ENCODE measurements at regions not wholly inside any gene's neighbourhood (a gene's known extent, or its start where the extent isn't known, plus 50 kb on each side); places are given as distances from the start of the nearest gene placed in this dataset.
A peak's percentile ranks its signal among the peaks of the same experiment; 100 is the strongest.

DNA sequence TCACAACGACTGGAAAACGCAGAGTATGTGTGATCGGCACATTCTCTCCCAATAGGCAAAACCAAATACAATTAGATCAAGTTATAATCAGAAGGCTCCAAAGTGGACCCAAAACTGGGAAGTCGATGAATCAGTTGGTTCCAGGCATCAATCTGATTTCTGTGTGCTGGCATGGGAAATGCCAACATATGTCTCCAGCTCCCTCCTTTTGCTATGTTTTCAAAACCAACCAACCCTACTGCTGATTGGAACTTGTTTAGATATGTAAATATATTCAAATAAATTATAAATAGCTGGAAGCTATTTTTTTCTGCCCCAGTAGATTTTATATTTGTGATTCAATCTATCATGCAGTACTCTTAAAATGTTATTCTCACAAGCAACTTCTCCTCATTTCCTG lies 284.2 kb downstream of the HS3ST3B1 start:
- TF ChIP-seq, protein P1, sequence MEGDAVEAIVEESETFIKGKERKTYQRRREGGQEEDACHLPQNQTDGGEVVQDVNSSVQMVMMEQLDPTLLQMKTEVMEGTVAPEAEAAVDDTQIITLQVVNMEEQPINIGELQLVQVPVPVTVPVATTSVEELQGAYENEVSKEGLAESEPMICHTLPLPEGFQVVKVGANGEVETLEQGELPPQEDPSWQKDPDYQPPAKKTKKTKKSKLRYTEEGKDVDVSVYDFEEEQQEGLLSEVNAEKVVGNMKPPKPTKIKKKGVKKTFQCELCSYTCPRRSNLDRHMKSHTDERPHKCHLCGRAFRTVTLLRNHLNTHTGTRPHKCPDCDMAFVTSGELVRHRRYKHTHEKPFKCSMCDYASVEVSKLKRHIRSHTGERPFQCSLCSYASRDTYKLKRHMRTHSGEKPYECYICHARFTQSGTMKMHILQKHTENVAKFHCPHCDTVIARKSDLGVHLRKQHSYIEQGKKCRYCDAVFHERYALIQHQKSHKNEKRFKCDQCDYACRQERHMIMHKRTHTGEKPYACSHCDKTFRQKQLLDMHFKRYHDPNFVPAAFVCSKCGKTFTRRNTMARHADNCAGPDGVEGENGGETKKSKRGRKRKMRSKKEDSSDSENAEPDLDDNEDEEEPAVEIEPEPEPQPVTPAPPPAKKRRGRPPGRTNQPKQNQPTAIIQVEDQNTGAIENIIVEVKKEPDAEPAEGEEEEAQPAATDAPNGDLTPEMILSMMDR (IDR thresholded peaks at IDR 0.05; ENCODE audit: extremely low read depth, low read depth, low read length) = no peak
- no peaks in the 10 kb centered on the region for H4K20me1 ChIP-seq (ENCODE audit: insufficient read depth, low read length)
- H3K36me3 ChIP-seq (ENCODE audit: insufficient read depth, low read length) = no peaks in the 10 kb centered on the region
- no peak overlapping the region for H2AFZ ChIP-seq (ENCODE audit: low read length)
- no peak overlapping the region for H3K4me3 ChIP-seq (ENCODE audit: insufficient read depth, low read length)
- no peaks in the 10 kb centered on the region for H3K79me2 ChIP-seq (ENCODE audit: insufficient read depth, low read length)
- no peak overlapping the region for H3K27ac ChIP-seq (ENCODE audit: low read depth, low read length)
- peaks cover 3% of the 10 kb centered on the region for H3K27me3 ChIP-seq (ENCODE audit: insufficient read depth, low read length)
- H3K9me3 ChIP-seq (ENCODE audit: low read depth, low read length) = no peaks in the 10 kb centered on the region
- no peak overlapping the region for H3K4me2 ChIP-seq (ENCODE audit: insufficient read depth, low read length)
- no peaks in the 10 kb centered on the region for H3K4me1 ChIP-seq (ENCODE audit: insufficient read depth, low read length)
- DNase-seq (ENCODE audit: insufficient read length, low spot score, missing footprints) = no peak

DNA sequence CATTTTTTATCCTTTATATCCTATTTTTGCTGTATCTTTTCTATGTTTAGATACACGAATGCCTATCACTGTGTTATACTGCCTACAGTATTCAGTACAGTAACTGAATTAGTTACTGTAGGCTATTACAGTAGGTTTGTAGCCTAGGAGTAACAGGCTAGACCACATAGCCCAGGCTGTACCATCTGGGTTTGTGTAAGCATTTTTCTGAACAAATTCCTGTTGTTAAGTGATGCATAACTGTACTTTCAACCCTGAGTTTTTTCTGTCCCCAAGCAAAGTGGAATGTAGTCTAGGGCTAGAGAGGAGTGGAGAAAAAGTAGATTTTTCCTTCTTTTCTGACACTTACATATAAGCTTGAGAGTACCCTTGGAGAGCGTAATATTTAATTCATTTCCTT lies 282.1 kb downstream of the HS3ST3B1 start:
- no peaks in the 10 kb centered on the region for H3K9me3 ChIP-seq (ENCODE audit: low read depth, low read length)
- H2AFZ ChIP-seq (ENCODE audit: low read length) = no peak overlapping the region
- DNase-seq (ENCODE audit: insufficient read length, low spot score, missing footprints) = no peak
- H3K36me3 ChIP-seq (ENCODE audit: insufficient read depth, low read length) = no peaks in the 10 kb centered on the region
- H3K4me1 ChIP-seq (ENCODE audit: insufficient read depth, low read length) = no peaks in the 10 kb centered on the region
- no peak overlapping the region for H3K27ac ChIP-seq (ENCODE audit: low read depth, low read length)
- TF ChIP-seq, protein P1 (IDR thresholded peaks at IDR 0.05; ENCODE audit: extremely low read depth, low read depth, low read length) = no peak
- H3K79me2 ChIP-seq (ENCODE audit: insufficient read depth, low read length) = no peaks in the 10 kb centered on the region
- H3K27me3 ChIP-seq (ENCODE audit: insufficient read depth, low read length) = no peaks in the 10 kb centered on the region
- no peak overlapping the region for H3K4me3 ChIP-seq (ENCODE audit: insufficient read depth, low read length)
- H3K4me2 ChIP-seq (ENCODE audit: insufficient read depth, low read length) = no peak overlapping the region
- H4K20me1 ChIP-seq (ENCODE audit: insufficient read depth, low read length) = no peaks in the 10 kb centered on the region

DNA sequence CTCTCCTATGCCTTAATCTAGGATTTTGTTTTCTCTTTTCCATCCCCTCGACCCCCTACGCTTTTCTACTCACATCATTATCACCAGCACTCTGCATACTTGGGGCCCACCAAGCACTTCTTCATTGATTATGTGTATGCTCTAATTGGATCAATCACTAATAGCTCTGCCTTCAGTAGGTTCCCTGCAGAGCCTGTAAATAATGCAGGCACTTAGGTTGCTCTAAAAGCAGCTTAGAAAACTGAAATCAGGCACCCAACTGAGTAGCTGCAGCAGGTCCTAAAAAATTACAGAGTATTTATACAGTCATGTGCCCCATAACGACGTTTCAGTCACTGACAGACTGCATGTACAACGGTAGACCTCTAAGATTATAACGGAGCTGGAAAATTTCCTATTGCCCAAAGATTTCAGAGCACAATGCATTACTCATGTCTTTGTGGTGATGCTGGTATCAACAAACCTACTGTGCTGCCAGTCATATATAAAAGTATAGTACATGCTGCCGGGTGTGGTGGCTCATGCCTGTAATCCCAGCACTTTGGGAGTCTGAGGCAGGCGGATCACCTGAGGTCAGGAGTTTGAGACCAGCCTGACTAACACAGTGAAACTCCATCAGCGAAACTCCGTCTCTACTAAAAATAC lies 280.4 kb downstream of the HS3ST3B1 start:
- Histone ChIP-seq H2AFZ (ENCODE audit: low read length) (no peak overlapping the region), H3K4me1 (ENCODE audit: insufficient read depth, low read length) (no peaks in the 10 kb centered on the region), H4K20me1 (ENCODE audit: insufficient read depth, low read length) (no peaks in the 10 kb centered on the region), H3K4me2 (ENCODE audit: insufficient read depth, low read length) (no peak overlapping the region), H3K9me3 (ENCODE audit: low read depth, low read length) (no peaks in the 10 kb centered on the region), H3K79me2 (ENCODE audit: insufficient read depth, low read length) (no peaks in the 10 kb centered on the region), H3K27ac (ENCODE audit: low read depth, low read length) (no peak overlapping the region), H3K4me3 (ENCODE audit: insufficient read depth, low read length) (no peak overlapping the region), H3K27me3 (ENCODE audit: insufficient read depth, low read length) (peaks cover under 1% of the 10 kb centered on the region), H3K36me3 (ENCODE audit: insufficient read depth, low read length) (no peaks in the 10 kb centered on the region)
- no peak for DNase-seq (ENCODE audit: insufficient read length, low spot score, missing footprints)
- TF ChIP-seq, protein P1 (IDR thresholded peaks at IDR 0.05; ENCODE audit: extremely low read depth, low read depth, low read length) = no peak

DNA sequence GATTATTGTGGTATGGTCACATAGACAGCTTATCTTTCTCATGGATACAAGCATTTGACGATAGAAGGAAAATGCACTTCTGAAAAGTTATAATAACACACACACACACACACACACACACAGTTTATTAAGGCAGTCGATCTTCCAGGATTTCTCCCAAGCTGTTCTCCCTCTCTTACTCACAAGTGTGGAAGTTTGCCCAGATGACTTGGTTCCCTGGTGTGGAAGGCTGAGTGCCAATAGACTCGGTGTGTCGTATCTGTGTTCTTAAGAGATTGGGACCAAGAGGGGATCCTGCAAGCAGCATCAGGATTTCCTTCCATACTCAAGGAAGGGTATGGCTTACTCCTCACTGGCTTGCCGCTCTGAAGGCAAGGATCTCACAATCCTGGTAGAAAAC lies 279.6 kb downstream of the HS3ST3B1 start:
- Histone ChIP-seq H3K27ac (ENCODE audit: low read depth, low read length) (no peak overlapping the region), H3K4me1 (ENCODE audit: insufficient read depth, low read length) (peaks cover 2% of the 10 kb centered on the region), H3K4me2 (ENCODE audit: insufficient read depth, low read length) (no peak overlapping the region), H3K36me3 (ENCODE audit: insufficient read depth, low read length) (no peaks in the 10 kb centered on the region), H3K9me3 (ENCODE audit: low read depth, low read length) (no peaks in the 10 kb centered on the region), H2AFZ (ENCODE audit: low read length) (no peak overlapping the region), H3K79me2 (ENCODE audit: insufficient read depth, low read length) (no peaks in the 10 kb centered on the region), H3K4me3 (ENCODE audit: insufficient read depth, low read length) (no peak overlapping the region), H4K20me1 (ENCODE audit: insufficient read depth, low read length) (no peaks in the 10 kb centered on the region), H3K27me3 (ENCODE audit: insufficient read depth, low read length) (peaks cover 9% of the 10 kb centered on the region)
- TF ChIP-seq, protein P1 (IDR thresholded peaks at IDR 0.05; ENCODE audit: extremely low read depth, low read depth, low read length) = no peak
- DNase-seq (ENCODE audit: insufficient read length, low spot score, missing footprints) = peak; percentile 76
